HCEC 1CT (cell line): ENCODE measurements at regions not wholly inside any gene's neighbourhood (a gene's known extent, or its start where the extent isn't known, plus 50 kb on each side); places are given as distances from the start of the nearest gene placed in this dataset.

Experiments
- DNase-seq: peaks from one replicate; pipeline ENCODE4 v3.0.0-alpha.2; 2017

DNA sequence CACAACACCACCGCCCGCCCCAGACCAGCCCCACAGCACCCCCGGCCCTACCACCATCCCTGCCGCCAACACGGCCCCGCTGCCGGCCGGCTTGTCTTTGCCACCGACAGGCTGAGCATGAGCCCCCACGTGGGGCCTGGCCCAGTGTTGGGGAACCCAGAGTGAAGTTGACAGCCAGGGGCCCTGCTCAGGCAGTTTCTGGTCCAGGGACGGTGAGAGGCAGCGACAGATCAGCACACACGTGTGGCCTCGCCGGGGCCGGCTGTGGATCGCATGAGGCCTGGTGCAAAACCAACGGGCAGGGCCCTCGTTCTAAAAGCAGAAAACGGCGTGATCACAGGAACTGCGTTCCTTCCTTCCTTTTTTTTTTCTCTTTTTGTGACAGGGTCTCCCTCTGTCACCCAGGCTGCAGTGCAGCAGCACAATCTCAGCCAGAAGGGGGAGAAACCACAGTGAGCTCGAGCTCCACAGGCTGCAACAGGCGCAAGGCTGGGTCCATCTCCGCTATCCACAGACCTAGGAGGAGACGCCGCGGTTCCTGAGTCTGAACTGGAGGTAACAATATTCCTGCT is 50.5 kb upstream of the FBRSL1 start:
- DNase-seq: no peak

DNA sequence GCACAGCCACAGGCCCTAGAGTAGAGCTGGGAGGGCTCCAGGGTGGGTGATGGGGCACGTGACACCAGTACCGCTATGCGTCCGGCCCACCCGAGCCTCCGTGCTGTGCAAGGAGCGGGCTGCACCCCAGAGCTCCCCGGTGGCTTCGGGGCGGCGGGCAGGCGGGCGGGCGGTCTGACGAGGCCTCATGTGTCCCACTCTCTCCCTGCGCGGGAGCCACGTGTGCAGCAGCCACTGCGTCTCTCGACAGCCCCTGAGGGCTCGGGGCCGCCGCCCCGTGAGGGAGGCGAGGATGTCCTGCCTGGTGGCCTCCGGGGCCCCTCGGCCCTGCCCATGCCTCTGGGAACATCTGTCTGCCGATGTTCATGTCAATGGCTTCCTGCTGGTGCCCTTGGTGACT is 51.2 kb upstream of the FBRSL1 start:
- DNase-seq: no peak

DNA sequence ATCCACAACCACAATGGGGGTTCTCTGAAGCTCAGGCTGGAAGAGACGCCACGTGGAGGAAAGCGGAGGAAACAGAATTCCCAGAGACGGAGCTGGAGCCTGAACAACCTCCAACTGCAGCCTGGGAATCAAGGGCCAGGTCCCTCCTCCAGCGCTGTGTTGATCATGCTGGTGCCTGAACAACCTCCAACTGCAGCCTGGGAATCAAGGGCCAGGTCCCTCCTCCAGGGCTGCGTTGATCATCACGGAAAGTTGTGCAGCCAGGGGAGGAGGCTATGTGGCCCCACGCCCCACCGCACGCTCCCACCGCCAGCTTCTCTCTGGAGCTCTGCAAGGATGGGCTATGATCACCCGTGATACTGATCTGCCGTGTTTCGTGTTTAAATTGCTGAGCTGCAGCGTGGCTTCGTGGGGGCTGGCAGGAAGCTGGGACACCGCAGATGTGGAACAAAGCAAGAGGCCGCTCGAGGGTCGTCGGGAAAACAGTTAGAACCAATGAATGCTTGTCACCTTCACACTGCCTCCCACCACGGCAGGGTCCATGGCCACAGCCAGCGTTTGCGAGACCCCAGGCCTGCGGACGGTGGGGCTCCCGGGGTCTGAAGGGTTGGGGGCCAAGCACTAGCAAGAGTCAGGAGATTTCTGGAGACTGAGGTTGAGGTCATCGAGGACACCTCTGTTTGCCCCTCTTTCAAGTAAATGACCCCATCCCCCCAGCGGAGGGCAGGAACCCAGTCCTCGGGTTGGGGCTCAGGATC is 51.8 kb upstream of the FBRSL1 start:
- DNase-seq: no peak

DNA sequence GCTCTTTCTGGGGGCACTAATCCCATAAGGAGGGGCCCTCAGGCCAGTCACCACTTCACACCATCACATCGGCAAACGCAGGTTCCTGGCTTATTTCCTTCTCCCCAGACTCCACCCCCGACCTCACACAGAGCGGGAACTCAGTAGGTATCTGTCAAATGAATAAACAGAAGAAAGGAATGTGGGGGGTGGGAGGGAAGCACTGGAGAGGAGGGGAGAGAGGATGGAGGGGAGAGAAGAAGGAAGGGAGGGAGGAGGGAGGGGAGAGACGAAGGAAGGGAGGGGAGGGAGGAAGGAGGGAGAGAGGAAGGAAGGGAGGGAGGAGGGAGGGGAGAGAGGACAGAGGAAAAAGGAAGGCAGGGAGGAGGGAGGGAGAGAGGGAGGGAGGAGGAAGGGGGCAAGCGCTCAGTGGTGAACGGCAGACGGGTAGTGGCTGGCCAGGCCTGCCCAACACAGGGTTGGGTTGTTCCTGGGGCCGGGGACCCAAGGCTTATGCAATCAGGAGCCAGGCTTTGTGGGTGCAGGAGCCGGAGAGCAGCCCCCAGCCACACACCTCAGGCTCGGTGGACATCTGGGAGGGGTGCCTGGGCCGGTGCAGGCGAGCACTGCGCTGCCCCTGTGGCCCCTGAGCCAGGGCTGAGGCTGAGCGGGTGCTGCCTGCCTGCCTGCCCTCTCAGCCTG is 52.6 kb upstream of the FBRSL1 start:
- no peak for DNase-seq

DNA sequence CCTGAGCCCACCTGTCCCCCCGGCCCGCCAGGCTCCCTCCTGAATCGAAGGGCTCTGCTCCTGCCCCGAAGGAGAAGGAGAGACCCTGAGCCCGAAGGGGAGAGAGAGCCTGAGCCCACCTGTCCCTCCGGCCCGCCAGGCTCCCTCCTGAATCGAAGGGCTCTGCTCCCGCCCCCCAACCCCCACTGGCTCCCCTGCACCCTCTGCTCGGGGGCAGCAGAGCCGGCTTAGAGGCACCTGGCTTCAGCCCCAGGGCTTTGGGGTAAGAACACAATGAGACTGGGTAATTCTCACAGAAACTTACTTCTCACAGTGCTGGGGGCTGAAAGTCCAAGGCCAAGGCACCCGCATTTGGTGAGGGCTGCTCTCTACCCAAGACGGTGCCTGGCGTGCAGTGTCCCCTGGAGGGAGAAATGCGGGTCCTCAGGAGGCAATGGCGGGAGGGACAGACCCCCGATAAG is 53.1 kb upstream of the FBRSL1 start:
- DNase-seq: no peak

DNA sequence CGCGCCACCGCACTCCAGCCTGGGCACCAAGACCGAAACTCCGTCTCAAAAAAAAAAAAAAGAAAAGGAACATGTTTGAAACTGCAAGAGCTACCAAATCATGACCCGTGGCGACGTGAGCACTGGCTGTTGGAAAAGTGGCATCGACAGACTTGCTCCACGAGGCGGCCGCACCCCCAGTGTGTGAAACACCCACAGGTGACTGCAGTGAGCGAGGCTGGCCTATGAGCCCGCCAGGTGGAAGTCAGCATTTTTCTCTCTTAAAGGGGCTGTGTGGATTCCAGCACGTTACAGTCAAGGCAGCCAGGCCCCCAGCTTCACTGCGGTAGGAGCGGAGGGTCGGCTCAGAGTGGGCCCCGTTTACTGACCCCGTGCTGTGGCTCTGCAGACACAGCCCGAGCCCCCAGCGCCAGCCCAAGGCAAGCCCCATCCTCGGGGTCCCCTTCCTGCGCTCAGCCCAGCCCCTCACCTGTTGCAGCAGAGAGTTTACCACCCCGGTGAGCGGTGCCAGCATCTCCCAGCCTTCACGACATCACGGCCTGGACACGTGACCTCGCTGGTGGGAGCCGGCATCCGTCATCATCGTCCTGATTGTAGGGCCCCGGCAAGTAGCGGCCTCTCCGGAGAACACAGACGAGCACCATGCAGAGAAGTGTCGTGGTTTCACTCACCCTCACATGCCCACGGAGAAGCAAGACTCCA is 54.3 kb upstream of the FBRSL1 start:
- no peak for DNase-seq

DNA sequence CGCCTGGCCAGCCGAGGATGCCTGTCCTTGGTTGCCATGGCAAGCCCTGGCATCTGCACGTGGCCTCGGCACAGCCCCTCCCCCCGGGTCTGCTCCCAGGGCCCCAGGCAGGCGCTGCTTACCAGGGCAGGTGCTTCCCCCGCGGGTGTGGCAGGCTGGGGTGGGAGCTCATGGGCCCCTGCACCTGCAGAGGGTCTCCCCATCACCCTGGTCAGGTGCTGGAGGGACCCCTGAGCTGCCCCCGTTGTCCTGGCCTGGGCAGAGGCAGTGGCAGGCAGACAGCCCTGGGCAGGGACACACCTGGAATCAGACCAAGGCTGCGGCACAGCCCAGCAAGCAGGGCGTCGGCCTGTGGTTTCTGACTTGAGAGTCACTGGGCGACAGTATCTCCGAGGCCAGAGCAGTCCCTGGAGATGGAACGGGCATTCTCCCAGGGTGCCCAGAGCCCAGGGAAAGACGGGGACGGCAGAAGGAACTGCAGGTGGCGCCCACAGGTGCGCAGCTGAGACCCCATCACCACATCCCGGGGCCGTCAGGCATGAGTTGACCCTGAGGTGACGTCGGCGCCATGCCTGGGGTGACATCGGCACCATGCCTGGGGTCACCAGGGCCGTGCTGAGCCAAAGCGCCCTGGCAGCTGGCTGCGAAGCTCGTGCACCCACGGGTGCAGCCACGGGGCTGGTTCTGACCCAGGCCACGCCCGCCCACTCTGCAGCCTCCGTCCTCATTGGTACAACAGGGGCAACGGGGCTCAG is 56.1 kb upstream of the FBRSL1 start:
- DNase-seq: no peak

DNA sequence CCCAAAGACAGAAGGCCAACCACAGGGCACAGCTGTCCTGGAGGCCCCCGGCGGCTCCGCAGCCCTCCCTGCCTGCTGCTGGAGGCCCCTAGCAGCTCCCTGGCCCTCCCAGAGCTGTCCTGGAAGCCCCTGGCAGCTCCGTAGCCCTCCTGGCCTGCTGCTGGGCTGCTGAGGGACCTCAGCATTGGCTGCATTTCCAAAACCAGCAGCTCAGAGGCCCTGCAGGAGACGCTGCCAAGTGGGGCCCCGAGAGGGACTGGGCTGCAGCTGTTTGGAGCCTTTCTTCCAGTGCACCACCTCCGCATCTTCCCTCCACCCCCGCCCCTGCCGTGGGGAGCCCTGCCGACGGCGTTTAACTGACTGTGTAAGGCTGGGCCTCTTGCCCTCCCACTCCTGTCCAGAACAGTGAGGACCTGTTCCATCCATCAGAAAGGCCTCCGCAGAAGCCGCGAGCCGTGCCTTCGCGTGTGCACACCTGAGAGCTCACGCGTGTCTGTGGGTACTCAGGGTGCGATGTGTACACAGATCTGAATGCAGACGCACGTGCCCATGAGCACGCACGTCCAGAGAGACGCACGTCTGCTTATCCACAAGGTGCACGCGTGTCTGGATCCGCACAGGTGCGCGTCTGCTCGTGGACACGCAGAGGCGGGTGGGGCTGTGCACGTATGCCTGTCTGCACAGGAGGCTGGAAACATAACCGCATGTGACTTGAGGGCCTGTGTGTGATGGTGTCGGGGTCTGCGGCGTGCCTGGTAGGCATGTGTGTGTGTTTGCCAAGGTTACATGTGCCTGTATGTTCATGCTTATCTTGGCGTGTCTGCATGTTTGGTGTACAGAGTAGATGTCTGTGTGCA is 57.0 kb upstream of the FBRSL1 start:
- no peak for DNase-seq

DNA sequence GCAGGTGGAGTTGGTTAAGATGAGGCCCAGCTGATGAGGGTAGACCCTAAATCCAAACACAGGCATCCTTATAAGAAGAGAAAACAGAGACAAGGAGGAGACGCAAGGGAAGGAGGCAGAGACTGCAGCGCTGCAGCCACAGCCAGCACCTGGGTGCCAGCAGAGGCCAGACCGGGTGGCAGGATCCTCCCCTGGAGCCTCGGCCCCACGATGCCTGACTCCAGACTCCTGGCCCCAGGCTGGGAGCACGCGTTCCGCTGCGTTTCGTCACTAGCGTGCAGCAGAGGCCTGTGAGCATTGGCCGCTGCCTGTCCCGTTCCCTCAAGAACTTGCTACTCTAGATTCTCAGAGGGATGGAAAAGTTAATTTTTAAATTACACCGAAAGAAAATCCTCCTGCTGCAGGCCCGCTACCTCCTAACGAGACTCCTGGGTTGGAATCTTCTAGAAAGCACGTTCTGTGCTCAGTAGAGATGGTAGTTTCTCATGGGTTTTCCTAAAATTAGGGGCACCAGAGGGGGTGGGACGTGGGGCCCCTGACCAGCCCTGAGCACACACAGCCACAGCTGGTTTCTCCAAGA is 57.7 kb upstream of the FBRSL1 start:
- DNase-seq: no peak

DNA sequence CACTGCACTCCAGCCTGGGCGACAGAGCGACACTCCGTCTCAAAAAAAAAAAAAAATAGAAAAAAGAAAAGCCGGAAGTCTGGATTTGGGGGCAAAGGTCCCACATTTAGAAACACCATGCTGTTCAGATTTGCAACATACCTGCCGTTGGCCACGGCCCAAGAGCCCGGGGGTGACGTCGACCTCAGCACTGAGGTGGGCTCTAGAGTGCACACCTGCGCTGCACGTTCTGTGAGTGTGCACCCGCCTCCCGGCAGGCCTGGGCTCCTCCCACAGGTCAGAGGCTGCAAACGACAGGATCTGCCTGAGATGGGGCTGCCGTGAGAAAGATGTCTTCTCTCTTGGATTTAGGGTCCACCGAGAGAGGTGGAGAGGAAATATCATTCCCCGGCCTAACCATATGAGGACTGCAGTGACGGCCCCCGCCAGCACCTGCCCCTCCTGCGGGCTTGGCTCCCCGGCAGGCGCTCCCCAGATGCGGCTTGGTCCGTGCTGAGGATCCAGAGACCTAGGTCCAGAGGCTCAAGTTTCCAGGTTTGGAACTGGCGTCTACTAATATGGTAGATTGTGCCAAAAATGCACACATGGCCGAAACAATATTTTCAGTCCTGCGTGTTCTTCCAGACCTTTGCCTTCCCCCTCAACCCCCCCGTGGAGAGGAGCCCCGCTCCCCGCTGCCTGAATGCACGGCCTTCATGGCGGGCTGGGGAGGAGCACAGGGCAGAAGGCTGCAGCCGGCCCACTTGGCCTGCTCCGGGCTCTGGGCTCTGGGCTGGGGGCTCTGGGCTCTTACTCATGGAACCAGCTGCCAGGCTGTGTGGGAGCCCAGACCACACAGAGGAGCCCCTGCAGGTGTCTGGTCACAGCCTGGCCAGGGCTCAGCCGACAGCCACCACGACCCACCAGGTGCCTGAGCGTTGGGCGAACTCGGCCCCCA is 58.8 kb upstream of the FBRSL1 start:
- DNase-seq: no peak

DNA sequence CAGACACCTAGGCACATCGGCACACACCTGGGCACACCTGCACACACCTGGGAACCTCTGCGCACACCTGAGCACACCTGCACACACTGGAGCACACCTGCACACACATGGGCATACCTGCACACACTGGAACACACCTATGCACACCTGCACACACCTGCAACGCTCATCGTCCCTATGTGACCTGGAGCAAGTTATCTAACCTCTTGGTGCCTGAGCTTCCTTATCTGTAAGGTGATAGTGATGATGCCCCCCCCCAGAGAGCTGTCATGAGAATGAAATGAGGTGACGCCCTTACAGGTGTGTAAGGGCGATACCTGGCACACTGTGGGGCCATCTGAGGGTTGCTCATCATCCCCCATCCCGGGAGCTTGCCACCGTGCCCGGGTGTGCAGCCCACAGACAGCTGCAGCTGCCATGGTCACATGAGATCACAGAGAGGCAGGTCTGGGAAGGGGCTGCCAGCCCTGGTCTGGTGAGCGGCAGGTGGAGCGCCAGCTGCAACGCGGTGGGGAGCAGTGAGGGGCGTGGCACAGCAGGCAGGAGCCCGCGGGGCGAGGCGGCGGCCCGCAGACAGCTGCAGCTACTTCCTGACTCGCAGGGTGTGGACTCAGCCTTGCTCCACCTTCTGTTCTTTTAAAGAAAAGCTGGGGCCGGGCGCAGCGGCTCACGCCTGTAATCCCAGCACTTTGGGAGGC is 59.9 kb upstream of the FBRSL1 start:
- no peak for DNase-seq

DNA sequence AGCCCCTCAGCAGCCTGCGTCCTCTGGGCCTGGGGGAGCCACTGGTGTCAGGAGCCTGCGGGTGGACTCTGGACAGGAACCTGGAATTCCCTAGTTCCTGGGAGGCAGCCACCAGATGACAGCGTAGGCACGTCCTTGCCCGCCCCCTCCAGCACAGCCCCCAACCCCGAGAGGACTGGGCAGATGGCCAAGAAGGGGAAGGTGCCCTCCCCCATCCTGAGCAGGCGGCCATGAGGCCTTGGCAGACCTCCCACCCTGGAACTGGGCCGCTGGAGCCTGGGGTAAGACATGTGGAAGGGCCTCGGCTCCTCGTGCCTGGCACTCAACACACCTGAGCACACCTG is 60.4 kb upstream of the FBRSL1 start:
- no peak for DNase-seq

DNA sequence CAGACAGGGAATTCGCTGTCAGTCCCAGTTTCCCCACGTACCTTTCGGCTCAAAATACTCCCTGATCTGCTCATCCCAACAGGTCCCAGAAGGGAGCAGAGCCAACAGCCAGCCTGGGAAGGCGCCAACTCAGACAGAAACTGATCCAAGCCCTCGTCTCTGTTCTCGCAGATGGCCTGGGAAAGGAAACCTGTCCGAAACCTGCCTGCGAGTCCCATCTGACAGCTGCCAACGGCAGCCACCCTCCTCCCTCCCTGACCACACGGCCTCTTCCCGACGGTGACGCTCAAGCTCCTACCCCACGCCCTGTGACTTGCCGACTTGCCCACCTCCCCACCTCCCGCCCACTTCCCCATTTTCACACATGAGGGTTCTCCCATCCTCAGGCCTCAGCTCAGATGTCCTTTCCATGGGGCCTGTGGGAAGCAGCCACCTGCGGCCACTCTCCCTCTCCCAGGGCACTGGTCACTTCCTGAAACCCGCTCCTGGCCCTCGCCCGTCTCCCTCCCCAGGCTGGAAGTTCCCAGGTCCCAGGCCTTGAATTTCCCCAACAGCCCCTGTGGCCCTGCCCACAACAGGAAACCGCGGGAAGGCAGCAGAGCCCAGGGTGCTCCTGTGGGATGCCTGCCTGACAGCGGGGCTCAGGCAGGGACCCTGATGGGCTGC is 60.9 kb upstream of the FBRSL1 start:
- no peak for DNase-seq

DNA sequence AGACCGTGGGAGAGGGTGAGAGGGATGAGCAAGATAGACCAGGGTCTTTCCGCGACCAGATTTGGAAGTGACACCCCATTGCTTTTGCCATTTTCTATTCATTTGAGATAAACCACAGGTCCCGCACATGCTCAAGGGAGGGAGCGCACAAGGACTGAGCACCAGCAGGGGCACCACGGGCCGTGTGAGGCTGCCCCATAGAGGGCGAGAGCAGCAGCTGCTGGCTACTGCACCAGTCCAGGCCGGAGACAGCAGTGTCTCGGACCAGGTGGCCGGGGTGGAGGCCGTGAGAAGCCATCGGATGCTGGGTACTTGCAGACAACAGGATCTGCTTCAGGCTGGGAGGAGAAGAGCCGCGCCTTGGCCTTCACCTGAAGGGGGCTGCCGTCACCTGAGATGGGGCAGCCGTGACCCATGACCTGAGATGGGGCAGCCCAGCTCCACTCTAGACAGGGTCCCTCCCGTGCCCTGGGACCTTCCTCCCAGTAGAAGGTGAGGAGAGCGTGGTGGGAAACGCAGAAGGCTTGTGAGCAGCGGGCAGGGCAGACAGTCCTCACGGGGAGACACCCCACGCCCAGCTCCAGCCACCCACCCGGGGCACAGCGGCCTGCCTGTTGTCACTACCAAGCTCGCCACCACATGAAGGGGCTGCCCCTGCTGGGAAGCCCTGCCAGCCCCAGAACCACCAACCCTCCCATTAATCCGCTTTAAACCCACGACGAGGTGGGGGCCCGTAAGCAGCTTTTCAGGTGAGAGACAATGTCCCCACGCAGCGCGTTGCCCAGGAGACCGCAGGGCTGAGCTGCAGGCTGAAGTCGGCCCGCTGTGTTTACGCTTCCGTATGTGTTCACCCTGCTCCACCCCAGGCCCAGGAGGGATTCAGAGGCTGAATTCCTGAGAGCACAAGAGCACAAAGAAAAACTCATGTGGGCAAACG is 61.7 kb upstream of the FBRSL1 start:
- no peak for DNase-seq

DNA sequence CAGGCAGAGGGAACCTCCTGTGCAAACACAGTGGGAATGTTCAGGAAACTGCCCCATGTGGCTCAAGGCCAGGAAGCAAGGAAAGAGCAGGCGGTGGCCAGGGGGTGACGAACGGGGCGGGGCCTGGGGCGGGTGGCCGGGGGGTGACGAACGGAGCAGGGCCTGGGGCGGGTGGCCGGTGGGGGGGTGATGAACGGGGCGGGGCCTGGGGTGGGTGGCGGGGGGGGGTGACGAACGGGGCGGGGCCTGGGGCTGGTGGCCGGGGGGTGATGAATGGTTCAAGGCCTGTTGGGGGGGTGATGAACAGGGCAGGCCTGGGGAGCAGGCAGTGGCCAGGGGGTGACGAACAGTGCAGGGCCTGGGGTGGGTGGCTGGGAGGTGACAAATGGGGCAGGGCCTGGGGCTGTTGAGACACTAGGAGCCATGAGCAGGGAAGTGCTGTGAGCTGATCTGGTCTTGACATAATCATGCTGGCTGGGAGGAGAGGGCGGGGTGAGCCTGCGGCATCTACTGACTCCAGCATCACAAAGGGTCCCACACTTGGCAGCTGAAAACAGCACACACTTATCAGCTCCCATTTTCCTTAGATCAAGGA is 62.7 kb upstream of the FBRSL1 start:
- no peak for DNase-seq

DNA sequence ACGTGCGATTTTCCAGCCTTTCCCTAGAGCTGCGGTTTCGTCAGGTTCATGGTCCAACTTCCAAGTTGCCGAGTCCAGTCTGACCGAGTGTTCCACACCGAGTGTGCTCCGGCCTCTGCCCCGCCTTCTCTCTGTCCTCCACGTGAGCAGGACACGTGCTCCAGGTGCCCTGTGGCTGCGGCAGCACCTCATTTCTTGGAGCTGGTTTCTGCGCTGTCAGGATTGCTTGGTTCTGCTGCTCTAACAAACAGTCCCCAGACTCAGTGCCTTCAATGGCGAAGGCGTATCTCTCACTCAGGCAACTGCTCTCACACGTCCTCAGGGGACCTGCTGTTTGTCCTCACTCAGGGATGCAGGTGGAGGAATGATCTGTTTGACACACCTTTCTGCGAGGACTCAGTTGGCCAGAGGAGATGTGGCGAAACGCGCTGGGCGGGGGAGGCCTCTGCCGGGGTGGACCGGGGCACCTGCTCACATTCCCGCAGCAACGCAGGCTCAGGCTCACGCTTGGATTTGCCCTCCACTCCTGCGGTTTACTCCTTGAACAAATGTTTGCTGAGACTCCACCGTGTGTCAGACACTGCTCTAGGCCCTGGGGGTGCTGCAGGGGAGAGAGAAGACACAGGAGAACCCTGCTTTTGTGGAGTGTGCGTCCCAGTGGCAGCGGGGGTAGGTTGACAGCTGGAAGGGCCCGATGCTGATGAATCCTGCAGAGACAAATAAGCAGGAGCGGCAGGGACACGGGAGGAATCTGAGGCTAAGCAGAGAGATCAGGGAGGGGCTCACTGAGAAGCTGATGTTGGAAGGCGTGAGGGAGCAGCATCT is 63.4 kb upstream of the FBRSL1 start:
- DNase-seq: no peak

DNA sequence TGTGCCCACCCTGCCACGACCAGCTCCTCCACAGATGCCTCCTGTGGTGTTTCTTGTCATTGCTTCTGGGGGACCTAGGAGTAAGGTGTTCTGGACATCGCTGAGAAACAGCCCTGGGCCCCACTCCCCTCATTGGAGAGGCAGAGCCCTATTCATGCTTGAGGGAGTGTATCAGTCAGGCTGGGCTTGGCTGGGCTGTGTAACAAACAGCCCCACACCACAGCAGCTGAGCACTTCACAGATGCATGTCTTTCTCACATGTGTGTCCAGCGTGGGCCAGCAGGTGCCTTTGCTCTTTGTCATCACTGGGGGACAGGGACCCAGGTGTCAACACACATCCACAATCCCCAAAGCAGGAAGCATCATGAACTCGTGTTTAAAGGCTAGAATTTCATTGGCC is 65.1 kb upstream of the FBRSL1 start:
- DNase-seq: no peak
